SK-N-SH treated with all-trans-retinoic acid at 6 μM for 48 hours (cell line): ENCODE measurements at regions not wholly inside any gene's neighbourhood (a gene's known extent, or its start where the extent isn't known, plus 50 kb on each side); places are given as distances from the start of the nearest gene placed in this dataset.

Source experiments
- ATAC-seq: fragments of 200-7000 bp; cut with Tn5 transposase; 3 replicates; pipeline ENCODE4 v1.9.1; 2020; ENCODE audit warnings: mild to moderate bottlenecking, moderate library complexity
- ARNTL ChIP-seq: fragments of 450-650 bp; formaldehyde crosslinking; IDR thresholded peaks from 2 replicates; pipeline ENCODE4 v1.5.0; 2020; ENCODE audit warnings: low read depth, mild to moderate bottlenecking, moderate library complexity, borderline replicate concordance
- BACH2 ChIP-seq: fragments of 250-450 bp; sonication (Bioruptor Pico); IDR thresholded peaks from 2 replicates; pipeline ENCODE4 v1.9.0; 2021; ENCODE audit warnings: mild to moderate bottlenecking, borderline replicate concordance
- CSDC2 ChIP-seq: fragments of 250-450 bp; sonication (Bioruptor Pico); IDR thresholded peaks from 2 replicates; pipeline ENCODE4 v1.5.0; 2020; ENCODE audit warnings: mild to moderate bottlenecking, moderate library complexity
- ESRRG ChIP-seq: fragments of 250-450 bp; sonication (Bioruptor Pico); IDR thresholded peaks from 2 replicates; pipeline ENCODE4 v1.6.1; 2021; ENCODE audit warnings: mild to moderate bottlenecking
- ISL1 ChIP-seq: fragments of 250-450 bp; sonication (Bioruptor Pico); IDR thresholded peaks from 2 replicates; pipeline ENCODE4 v2.1.2; 2022; ENCODE audit warnings: mild to moderate bottlenecking, moderate library complexity
- OSR1 ChIP-seq: fragments of 250-450 bp; sonication (Bioruptor Pico); IDR thresholded peaks from 2 replicates; pipeline ENCODE4 v1.8.0; 2022; ENCODE audit warnings: moderate library complexity, mild to moderate bottlenecking, inconsistent platforms
- PATZ1 ChIP-seq: fragments of 250-450 bp; sonication (Bioruptor Pico); IDR thresholded peaks from 2 replicates; pipeline ENCODE4 v1.8.0; 2020; ENCODE audit warnings: mild to moderate bottlenecking, moderate library complexity, borderline replicate concordance
- PPARA ChIP-seq: fragments of 250-450 bp; sonication (Bioruptor Pico); IDR thresholded peaks from 2 replicates; pipeline ENCODE4 v1.5.0; 2020; ENCODE audit warnings: mild to moderate bottlenecking, borderline replicate concordance
- SNAI2 ChIP-seq: fragments of 250-450 bp; sonication (Bioruptor Pico); IDR thresholded peaks from 2 replicates; pipeline ENCODE4 v1.5.0; 2020; ENCODE audit warnings: mild to moderate bottlenecking, moderate library complexity
- TCF4 ChIP-seq: fragments of 250-450 bp; sonication (Bioruptor Pico); IDR thresholded peaks from 2 replicates; pipeline ENCODE4 v1.8.0; 2021; ENCODE audit warnings: mild to moderate bottlenecking, moderate library complexity, borderline replicate concordance
- TOX ChIP-seq: fragments of 250-450 bp; sonication (Bioruptor Pico); IDR thresholded peaks from 2 replicates; pipeline ENCODE4 v1.8.0; 2021; ENCODE audit warnings: mild to moderate bottlenecking, moderate library complexity, borderline replicate concordance
- ZC3H10 ChIP-seq: fragments of 250-450 bp; sonication (Bioruptor Pico); IDR thresholded peaks from 2 replicates; pipeline ENCODE4 v1.5.1; 2021; ENCODE audit warnings: mild to moderate bottlenecking, moderate library complexity
- ZFP3 ChIP-seq: fragments of 250-450 bp; sonication (Bioruptor Pico); IDR thresholded peaks from 2 replicates; pipeline ENCODE4 v1.5.0; 2020; ENCODE audit warnings: mild to moderate bottlenecking, moderate library complexity
- ZFP30 ChIP-seq: fragments of 450-650 bp; formaldehyde crosslinking; IDR thresholded peaks from 2 replicates; pipeline ENCODE4 v1.5.0; 2022; ENCODE audit warnings: mild to moderate bottlenecking, moderate library complexity
- ZNF565 ChIP-seq: fragments of 450-650 bp; formaldehyde crosslinking; conservative IDR thresholded peaks from 2 replicates; pipeline ENCODE4 v1.5.0; 2020; ENCODE audit warnings: low read depth, mild to moderate bottlenecking, moderate library complexity
- ZNF70 ChIP-seq: fragments of 450-650 bp; formaldehyde crosslinking; IDR thresholded peaks from 2 replicates; pipeline ENCODE4 v1.5.0; 2020; ENCODE audit warnings: mild to moderate bottlenecking, moderate library complexity
- ZNF8 ChIP-seq: fragments of 450-650 bp; formaldehyde crosslinking; IDR thresholded peaks from 2 replicates; pipeline ENCODE4 v1.5.0; 2020; ENCODE audit warnings: mild to moderate bottlenecking, moderate library complexity
- TF ChIP-seq, protein P1 (sequence below): fragments of 250-450 bp; sonication (Bioruptor Pico); IDR thresholded peaks from 2 replicates; pipeline ENCODE4 v1.8.0; 2021; ENCODE audit warnings: low read depth, mild to moderate bottlenecking, moderate library complexity, borderline replicate concordance
- TF ChIP-seq, protein P2 (sequence below): fragments of 250-450 bp; sonication (Bioruptor Pico); IDR thresholded peaks from 2 replicates; pipeline ENCODE4 v1.5.0; 2020; ENCODE audit warnings: mild to moderate bottlenecking, moderate library complexity
- TF ChIP-seq, protein P3 (sequence below): fragments of 250-450 bp; sonication (Bioruptor Pico); IDR thresholded peaks from 2 replicates; pipeline ENCODE4 v1.5.1; 2021; ENCODE audit warnings: mild to moderate bottlenecking, moderate library complexity

- TF ChIP-seq, protein P1, sequence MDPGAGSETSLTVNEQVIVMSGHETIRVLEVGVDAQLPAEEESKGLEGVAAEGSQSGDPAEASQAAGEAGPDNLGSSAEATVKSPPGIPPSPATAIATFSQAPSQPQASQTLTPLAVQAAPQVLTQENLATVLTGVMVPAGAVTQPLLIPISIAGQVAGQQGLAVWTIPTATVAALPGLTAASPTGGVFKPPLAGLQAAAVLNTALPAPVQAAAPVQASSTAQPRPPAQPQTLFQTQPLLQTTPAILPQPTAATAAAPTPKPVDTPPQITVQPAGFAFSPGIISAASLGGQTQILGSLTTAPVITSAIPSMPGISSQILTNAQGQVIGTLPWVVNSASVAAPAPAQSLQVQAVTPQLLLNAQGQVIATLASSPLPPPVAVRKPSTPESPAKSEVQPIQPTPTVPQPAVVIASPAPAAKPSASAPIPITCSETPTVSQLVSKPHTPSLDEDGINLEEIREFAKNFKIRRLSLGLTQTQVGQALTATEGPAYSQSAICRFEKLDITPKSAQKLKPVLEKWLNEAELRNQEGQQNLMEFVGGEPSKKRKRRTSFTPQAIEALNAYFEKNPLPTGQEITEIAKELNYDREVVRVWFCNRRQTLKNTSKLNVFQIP (CRISPR knock-in tag), result no peak
- no peak for TF ChIP-seq ZNF565 (CRISPR knock-in tag)
- no peak for TF ChIP-seq ZNF70
- no peak for TF ChIP-seq SNAI2
- TF ChIP-seq PATZ1, result no peak
- TF ChIP-seq ZNF8 (CRISPR knock-in tag), result no peak
- TF ChIP-seq CSDC2, result no peak
- no peak for TF ChIP-seq ESRRG (CRISPR knock-in tag)
- TF ChIP-seq, all 23 proteins: peak for 0
These were observed 90.6 kb upstream of the RAB6C start (continued) for GRCh38 chr2:129888896-129889295.

GRCh38 chr2:129891341-129892320 is 87.8 kb upstream of the RAB6C start:
- TF ChIP-seq OSR1 (CRISPR knock-in tag) (no peak), ZNF70 (no peak), ZFP30 (CRISPR knock-in tag) (no peak), TCF4 (no peak), ISL1 (CRISPR knock-in tag) (no peak), ZC3H10 (CRISPR knock-in tag) (no peak), TOX (CRISPR knock-in tag) (no peak), PATZ1 (no peak), ZFP3 (CRISPR knock-in tag) (no peak), ZNF8 (CRISPR knock-in tag) (no peak), ZNF565 (CRISPR knock-in tag) (no peak), PPARA (no peak)
- TF ChIP-seq, protein P2, sequence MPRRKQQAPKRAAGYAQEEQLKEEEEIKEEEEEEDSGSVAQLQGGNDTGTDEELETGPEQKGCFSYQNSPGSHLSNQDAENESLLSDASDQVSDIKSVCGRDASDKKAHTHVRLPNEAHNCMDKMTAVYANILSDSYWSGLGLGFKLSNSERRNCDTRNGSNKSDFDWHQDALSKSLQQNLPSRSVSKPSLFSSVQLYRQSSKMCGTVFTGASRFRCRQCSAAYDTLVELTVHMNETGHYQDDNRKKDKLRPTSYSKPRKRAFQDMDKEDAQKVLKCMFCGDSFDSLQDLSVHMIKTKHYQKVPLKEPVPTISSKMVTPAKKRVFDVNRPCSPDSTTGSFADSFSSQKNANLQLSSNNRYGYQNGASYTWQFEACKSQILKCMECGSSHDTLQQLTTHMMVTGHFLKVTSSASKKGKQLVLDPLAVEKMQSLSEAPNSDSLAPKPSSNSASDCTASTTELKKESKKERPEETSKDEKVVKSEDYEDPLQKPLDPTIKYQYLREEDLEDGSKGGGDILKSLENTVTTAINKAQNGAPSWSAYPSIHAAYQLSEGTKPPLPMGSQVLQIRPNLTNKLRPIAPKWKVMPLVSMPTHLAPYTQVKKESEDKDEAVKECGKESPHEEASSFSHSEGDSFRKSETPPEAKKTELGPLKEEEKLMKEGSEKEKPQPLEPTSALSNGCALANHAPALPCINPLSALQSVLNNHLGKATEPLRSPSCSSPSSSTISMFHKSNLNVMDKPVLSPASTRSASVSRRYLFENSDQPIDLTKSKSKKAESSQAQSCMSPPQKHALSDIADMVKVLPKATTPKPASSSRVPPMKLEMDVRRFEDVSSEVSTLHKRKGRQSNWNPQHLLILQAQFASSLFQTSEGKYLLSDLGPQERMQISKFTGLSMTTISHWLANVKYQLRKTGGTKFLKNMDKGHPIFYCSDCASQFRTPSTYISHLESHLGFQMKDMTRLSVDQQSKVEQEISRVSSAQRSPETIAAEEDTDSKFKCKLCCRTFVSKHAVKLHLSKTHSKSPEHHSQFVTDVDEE (CRISPR knock-in tag), result no peak
- TF ChIP-seq, protein P3, sequence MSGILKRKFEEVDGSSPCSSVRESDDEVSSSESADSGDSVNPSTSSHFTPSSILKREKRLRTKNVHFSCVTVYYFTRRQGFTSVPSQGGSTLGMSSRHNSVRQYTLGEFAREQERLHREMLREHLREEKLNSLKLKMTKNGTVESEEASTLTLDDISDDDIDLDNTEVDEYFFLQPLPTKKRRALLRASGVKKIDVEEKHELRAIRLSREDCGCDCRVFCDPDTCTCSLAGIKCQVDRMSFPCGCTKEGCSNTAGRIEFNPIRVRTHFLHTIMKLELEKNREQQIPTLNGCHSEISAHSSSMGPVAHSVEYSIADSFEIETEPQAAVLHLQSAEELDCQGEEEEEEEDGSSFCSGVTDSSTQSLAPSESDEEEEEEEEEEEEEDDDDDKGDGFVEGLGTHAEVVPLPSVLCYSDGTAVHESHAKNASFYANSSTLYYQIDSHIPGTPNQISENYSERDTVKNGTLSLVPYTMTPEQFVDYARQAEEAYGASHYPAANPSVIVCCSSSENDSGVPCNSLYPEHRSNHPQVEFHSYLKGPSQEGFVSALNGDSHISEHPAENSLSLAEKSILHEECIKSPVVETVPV, result no peak
- no peak for ATAC-seq

DNA sequence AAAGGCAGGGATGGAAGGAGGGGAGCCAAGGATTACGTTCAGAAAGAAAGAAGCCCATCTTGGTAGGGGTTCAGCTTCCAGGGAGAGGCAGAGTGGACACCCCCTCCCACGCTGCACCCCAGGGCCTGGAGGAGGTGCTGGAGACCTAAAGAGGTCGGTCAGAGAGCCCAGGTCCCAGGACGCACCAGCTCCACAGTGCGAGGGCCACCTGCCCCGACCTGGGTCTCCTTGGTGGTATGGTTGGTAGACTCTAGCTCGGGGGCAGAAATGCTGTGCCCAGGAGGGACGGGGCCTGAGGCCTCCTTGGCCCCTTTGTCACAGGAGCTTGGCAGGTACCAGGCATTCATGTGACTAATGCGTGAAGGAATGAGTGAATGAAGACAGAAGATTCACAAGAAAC is 87.1 kb upstream of the RAB6C start:
- ATAC-seq, result no peak
- TF ChIP-seq SNAI2 (no peak), ARNTL (CRISPR knock-in tag) (no peak), ISL1 (CRISPR knock-in tag) (no peak), CSDC2 (no peak), BACH2 (no peak), TCF4 (no peak), ESRRG (CRISPR knock-in tag) (no peak), ZC3H10 (CRISPR knock-in tag) (no peak), PPARA (no peak)
